ENCODE measurements at regions not wholly inside any gene's neighbourhood (a gene's known extent, or its start where the extent isn't known, plus 50 kb on each side); places are given as distances from the start of the nearest gene placed in this dataset.
"Not testable (repeated sequence)": the region's sequence is repeated elsewhere in the genome, so short reads cannot be mapped to it uniquely, and the experiment has no call there.

GRCh38 chr12:88889326-88890110 lies 309.2 kb upstream of the KITLG start:
- DNase-seq (ENCODE audit: low spot score), result no peak

GRCh38 chr12:88884600-88884999 lies 304.3 kb upstream of the KITLG start:
- DNase-seq (ENCODE audit: low spot score), result no peak

GRCh38 chr12:88882662-88883061 lies 302.4 kb upstream of the KITLG start:
- no peak for DNase-seq (ENCODE audit: low spot score)

GRCh38 chr12:88880051-88880450 lies 299.8 kb upstream of the KITLG start:
- DNase-seq (ENCODE audit: low spot score), result no peak

- DNase-seq (ENCODE audit: low spot score), result no peak
Observed at GRCh38 chr12:88878295-88878694, 298.0 kb upstream of the KITLG start.

GRCh38 chr12:88876857-88877256 lies 296.6 kb upstream of the KITLG start:
- DNase-seq (ENCODE audit: low spot score), result no peak

- DNase-seq (ENCODE audit: low spot score), result no peak
Observed at GRCh38 chr12:88870000-88870737, 289.9 kb upstream of the KITLG start.

GRCh38 chr12:88868050-88868449 lies 287.8 kb upstream of the KITLG start:
- no peak for DNase-seq (ENCODE audit: low spot score)

- DNase-seq (ENCODE audit: low spot score), result no peak
Observed at GRCh38 chr12:88867510-88867909, 287.2 kb upstream of the KITLG start.

GRCh38 chr12:88866881-88867280 lies 286.6 kb upstream of the KITLG start:
- DNase-seq (ENCODE audit: low spot score), result no peak

- no peak for DNase-seq (ENCODE audit: low spot score)
Observed at GRCh38 chr12:88865537-88865936, 285.3 kb upstream of the KITLG start.

GRCh38 chr12:88860851-88861250 lies 280.6 kb upstream of the KITLG start:
- DNase-seq (ENCODE audit: low spot score), result no peak

- no peak for DNase-seq (ENCODE audit: low spot score)
Observed at GRCh38 chr12:88856201-88856600, 275.9 kb upstream of the KITLG start.

- no peak for DNase-seq (ENCODE audit: low spot score)
Observed at GRCh38 chr12:88855301-88855700, 275.0 kb upstream of the KITLG start.

- no peak for DNase-seq (ENCODE audit: low spot score)
Observed at GRCh38 chr12:88854260-88854659, 274.0 kb upstream of the KITLG start.

GRCh38 chr12:88847246-88847645 lies 267.0 kb upstream of the KITLG start:
- not testable (repeated sequence) for DNase-seq (ENCODE audit: low spot score)

- no peak for DNase-seq (ENCODE audit: low spot score)
Observed at GRCh38 chr12:88844426-88844825, 264.2 kb upstream of the KITLG start.

GRCh38 chr12:88842314-88842713 lies 262.0 kb upstream of the KITLG start:
- no peak for DNase-seq (ENCODE audit: low spot score)

- DNase-seq (ENCODE audit: low spot score), result no peak
Observed at GRCh38 chr12:88839486-88839885, 259.2 kb upstream of the KITLG start.

GRCh38 chr12:88836156-88836555 lies 255.9 kb upstream of the KITLG start:
- no peak for DNase-seq (ENCODE audit: low spot score)

- DNase-seq (ENCODE audit: low spot score), result no peak
Observed at GRCh38 chr12:88834226-88834625, 254.0 kb upstream of the KITLG start.

GRCh38 chr12:88833641-88834116 lies 253.4 kb upstream of the KITLG start:
- DNase-seq (ENCODE audit: low spot score), result no peak

- not testable (repeated sequence) for DNase-seq (ENCODE audit: low spot score)
Observed at GRCh38 chr12:88828537-88828936, 248.3 kb upstream of the KITLG start.
